Esophagus muscularis mucosa (tissue), 4 donors: ENCODE measurements at regions not wholly inside any gene's neighbourhood (a gene's known extent, or its start where the extent isn't known, plus 50 kb on each side); places are given as distances from the start of the nearest gene placed in this dataset.
A peak's percentile ranks its signal among the peaks of the same experiment; 100 is the strongest.

Experiments
- DNase-seq: peaks from one replicate; pipeline ENCODE4 v3.0.0-alpha.2; 2017; ENCODE audit errors: extremely low spot score
- H3K27ac ChIP-seq, 4 donors: fragments of 200-600 bp; sonication (generic); replicated peaks in 1 of 4; 1 replicate in 3 of 4; 2 replicates in 1 of 4; pipeline ENCODE4 v1.5.1; 2016 to 2019; ENCODE audit warnings: mild to moderate bottlenecking in 1 of 4
- H3K27me3 ChIP-seq, 4 donors: fragments of 200-600 bp; sonication (generic); one replicate each; pipeline versions ENCODE4 v1.5.1 to v1.6.0; 2016 to 2019
- H3K36me3 ChIP-seq, 4 donors: fragments of 200-600 bp; sonication (generic); one replicate each; pipeline ENCODE4 v1.5.1; 2016 to 2019
- H3K4me1 ChIP-seq, 4 donors: fragments of 200-600 bp; sonication (generic); one replicate each; pipeline ENCODE4 v1.5.1; 2016 to 2019
- H3K4me3 ChIP-seq, 4 donors: fragments of 200-600 bp; sonication (generic); 1 replicate in 2 of 4; 2 replicates in 2 of 4; pipeline ENCODE4 v1.5.1; 2016 to 2019; ENCODE audit warnings: mild to moderate bottlenecking in 4 of 4, moderate library complexity in 1 of 4
- H3K9me3 ChIP-seq, 4 donors: fragments of 200-600 bp; sonication (generic); 1 replicate in 3 of 4; 2 replicates in 1 of 4; pipeline ENCODE4 v1.5.1; 2016 to 2019
- EP300 ChIP-seq: sonication (generic); formaldehyde crosslinking; IDR thresholded peaks from one replicate; pipeline ENCODE4 v1.6.1; 2017; ENCODE audit warnings: antibody characterized with exemption
- POLR2A ChIP-seq: fragments of 450-650 bp; IDR thresholded peaks from one replicate; pipeline ENCODE4 v1.6.1; 2017; ENCODE audit warnings: antibody characterized with exemption, moderate library complexity, mild to moderate bottlenecking, low read depth
- POLR2AphosphoS5 ChIP-seq, 2 donors: sonication (generic); formaldehyde crosslinking; IDR thresholded peaks; one replicate each; pipeline ENCODE4 v1.6.1; 2017; ENCODE audit warnings: antibody characterized with exemption in 2 of 2
- WGBS: methylation state at CpG from one replicate; pipeline ENCODE4 v1.1.5; 2018; 5-methylcytosine and 5-hydroxymethylcytosine counted together
- intact Hi-C: fragments of 100-400 bp; cut with DNase I; formaldehyde crosslinking; loops from one replicate; pipeline ENCODE4 v1.15.1; 2023
- TF ChIP-seq, protein P1 (sequence below), 3 experiments: fragments of 200-600 bp in 2 of 3; fragments of 450-650 bp in 1 of 3; sonication (generic) in 2 of 3; IDR thresholded peaks; one replicate each; pipeline ENCODE4 v1.5.1; 2017 to 2019; ENCODE audit warnings: antibody characterized with exemption in 3 of 3, mild to moderate bottlenecking in 2 of 3, moderate library complexity in 1 of 3

GRCh38 chr12:88729196-88729595 is 148.9 kb upstream of the KITLG start:
- no peak for DNase-seq
- H3K27ac ChIP-seq, result no peak overlapping the region
- H3K9me3 ChIP-seq, result no peaks in the 10 kb centered on the region
- peaks cover 0 to 20% (median 14%) of the 10 kb centered on the region in 4 donors for H3K4me1 ChIP-seq
- H3K27me3 ChIP-seq, result no peaks in the 10 kb centered on the region
- no peaks in the 10 kb centered on the region for H3K36me3 ChIP-seq
- TF ChIP-seq POLR2A (no peak), POLR2AphosphoS5 (IDR thresholded peaks at IDR 0.05) (no peak), EP300 (no peak)
- TF ChIP-seq, protein P1, sequence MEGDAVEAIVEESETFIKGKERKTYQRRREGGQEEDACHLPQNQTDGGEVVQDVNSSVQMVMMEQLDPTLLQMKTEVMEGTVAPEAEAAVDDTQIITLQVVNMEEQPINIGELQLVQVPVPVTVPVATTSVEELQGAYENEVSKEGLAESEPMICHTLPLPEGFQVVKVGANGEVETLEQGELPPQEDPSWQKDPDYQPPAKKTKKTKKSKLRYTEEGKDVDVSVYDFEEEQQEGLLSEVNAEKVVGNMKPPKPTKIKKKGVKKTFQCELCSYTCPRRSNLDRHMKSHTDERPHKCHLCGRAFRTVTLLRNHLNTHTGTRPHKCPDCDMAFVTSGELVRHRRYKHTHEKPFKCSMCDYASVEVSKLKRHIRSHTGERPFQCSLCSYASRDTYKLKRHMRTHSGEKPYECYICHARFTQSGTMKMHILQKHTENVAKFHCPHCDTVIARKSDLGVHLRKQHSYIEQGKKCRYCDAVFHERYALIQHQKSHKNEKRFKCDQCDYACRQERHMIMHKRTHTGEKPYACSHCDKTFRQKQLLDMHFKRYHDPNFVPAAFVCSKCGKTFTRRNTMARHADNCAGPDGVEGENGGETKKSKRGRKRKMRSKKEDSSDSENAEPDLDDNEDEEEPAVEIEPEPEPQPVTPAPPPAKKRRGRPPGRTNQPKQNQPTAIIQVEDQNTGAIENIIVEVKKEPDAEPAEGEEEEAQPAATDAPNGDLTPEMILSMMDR (IDR thresholded peaks at IDR 0.05), result no peak
- intact Hi-C loops, result no loop called here
- no peak overlapping the region for H3K4me3 ChIP-seq

GRCh38 chr12:88726806-88727720 is 146.8 kb upstream of the KITLG start:
- intact Hi-C loops, result no loop called here
- WGBS, result 80% methylated on average over 3 of the region's 3 CpGs
- Histone ChIP-seq H3K4me1 (peaks cover 0 to 33% (median 21%) of the 10 kb centered on the region in 4 donors), H3K27ac (no peak overlapping the region), H3K36me3 (no peaks in the 10 kb centered on the region), H3K4me3 (no peak overlapping the region), H3K9me3 (no peaks in the 10 kb centered on the region), H3K27me3 (no peaks in the 10 kb centered on the region)
- TF ChIP-seq POLR2A (no peak), EP300 (no peak), POLR2AphosphoS5 (IDR thresholded peaks at IDR 0.05) (no peak)
- TF ChIP-seq, protein P1 (IDR thresholded peaks at IDR 0.05), result no peak
- DNase-seq, result no peak

DNA sequence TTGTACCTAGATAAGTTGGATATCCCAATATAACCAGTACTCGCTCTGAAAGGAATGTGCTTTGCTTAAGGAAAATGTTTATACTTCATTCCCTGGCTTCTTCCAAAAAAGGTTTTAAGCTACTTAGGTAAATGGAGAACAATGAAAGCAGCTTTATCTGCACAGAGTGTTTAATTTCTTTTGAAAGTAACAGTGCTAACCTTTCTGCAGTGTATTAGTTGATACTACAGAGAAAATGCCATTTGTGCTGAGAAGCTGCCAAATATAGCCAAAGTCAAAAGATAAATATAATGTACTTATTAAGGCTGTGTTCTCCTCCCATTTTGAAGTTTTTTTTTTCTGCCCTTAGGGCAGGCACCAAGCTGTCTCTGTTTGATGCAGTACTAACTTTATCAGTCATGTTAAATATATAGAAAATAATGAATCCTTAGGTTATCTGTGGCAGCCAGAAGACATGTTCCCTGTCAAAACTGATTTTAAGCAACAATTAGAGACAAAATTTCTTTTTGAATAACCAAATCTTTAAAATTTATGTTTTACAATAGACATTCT is 145.4 kb upstream of the KITLG start:
- no peak for DNase-seq
- no peak for TF ChIP-seq EP300
- TF ChIP-seq POLR2A, result no peak
- TF ChIP-seq, protein P1 (IDR thresholded peaks at IDR 0.05), result no peak
- TF ChIP-seq POLR2AphosphoS5 (IDR thresholded peaks at IDR 0.05), result no peak
- Histone ChIP-seq H3K27ac (peak overlapping the region; percentile 11 to 57 (median 47)), H3K9me3 (no peaks in the 10 kb centered on the region), H3K27me3 (no peaks in the 10 kb centered on the region), H3K4me3 (no peak overlapping the region), H3K4me1 (peaks cover 0 to 41% (median 26%) of the 10 kb centered on the region in 4 donors), H3K36me3 (no peaks in the 10 kb centered on the region)
- intact Hi-C loops, result no loop called here
- WGBS, result 55% methylated on average over 1 of the region's 1 CpG

- intact Hi-C loops, result no loop called here
- Histone ChIP-seq H3K27ac (peak overlapping the region; percentile 23 to 57 (median 52)), H3K9me3 (no peaks in the 10 kb centered on the region), H3K4me3 (no peak overlapping the region), H3K36me3 (no peaks in the 10 kb centered on the region), H3K4me1 (peaks cover 0 to 43% (median 28%) of the 10 kb centered on the region in 4 donors), H3K27me3 (no peaks in the 10 kb centered on the region)
- DNase-seq, result no peak
- peak in 1 of 2 donors; percentile 35 for TF ChIP-seq POLR2AphosphoS5 (IDR thresholded peaks at IDR 0.05)
- TF ChIP-seq POLR2A, result no peak
- 49% methylated on average over 3 of the region's 3 CpGs for WGBS
Measured at GRCh38 chr12:88723219-88723618, 142.9 kb upstream of the KITLG start.
